ENCODE measurements at regions not wholly inside any gene's neighbourhood (a gene's known extent, or its start where the extent isn't known, plus 50 kb on each side); places are given as distances from the start of the nearest gene placed in this dataset.
"Not testable (repeated sequence)": the region's sequence is repeated elsewhere in the genome, so short reads cannot be mapped to it uniquely, and the experiment has no call there.

DNA sequence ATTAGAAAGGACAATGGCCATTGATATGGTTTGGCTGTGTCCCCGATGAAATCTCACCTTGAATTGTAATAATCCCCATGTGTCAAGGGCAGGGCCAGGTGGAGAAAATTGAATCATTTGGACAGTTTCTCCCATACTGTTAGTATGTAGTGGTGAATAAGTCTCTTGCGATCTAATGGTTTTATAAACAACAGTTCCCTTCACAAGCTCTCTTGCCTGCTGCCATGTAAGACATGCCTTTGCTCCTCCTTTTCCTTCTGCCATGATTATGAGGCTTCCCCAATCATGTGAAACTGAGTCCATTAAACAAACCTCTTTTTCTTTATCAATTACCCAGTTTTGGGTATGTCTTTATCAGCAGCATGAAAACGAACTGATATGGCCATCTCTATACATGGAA lies 302.7 kb downstream of the SFMBT2 start:
- no peak for DNase-seq

DNA sequence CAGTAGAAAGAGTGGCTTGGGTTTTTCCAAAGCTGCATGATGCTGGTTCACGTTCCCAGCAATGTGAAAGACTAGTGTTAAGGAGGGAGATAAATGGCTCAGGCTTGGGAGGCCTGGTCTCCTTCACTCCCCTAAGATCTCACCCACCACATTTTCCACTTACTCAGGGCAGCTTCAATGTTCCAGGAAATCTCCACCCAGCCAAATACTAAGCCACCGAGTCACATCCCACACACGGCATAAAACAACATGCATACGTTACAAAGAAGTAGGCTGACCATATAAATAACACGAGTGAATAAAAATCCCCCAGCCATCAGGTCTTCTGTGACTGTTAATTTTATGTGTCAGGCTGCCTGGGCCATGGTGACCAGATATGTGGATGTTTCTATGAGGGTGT lies 303.5 kb downstream of the SFMBT2 start:
- DNase-seq: no peak

DNA sequence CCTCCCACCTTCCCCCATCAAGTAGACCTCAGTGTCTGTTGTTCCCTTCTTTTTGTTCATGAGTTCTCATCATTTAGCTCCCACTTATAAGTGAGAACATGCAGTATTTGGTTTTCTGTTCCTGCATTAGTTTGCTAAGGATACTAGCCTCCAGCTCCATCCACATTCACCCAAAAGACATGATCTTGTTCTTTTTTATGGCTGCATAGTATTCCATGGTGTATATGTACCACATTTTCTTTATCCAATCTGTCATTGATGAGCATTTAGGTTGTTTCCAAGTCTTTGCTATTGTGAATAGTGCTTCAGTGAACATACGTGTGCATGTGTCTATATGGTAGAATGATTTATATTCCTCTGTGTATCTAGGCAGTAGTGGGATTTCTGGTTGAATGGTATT lies 306.5 kb downstream of the SFMBT2 start:
- DNase-seq: not testable (repeated sequence)

DNA sequence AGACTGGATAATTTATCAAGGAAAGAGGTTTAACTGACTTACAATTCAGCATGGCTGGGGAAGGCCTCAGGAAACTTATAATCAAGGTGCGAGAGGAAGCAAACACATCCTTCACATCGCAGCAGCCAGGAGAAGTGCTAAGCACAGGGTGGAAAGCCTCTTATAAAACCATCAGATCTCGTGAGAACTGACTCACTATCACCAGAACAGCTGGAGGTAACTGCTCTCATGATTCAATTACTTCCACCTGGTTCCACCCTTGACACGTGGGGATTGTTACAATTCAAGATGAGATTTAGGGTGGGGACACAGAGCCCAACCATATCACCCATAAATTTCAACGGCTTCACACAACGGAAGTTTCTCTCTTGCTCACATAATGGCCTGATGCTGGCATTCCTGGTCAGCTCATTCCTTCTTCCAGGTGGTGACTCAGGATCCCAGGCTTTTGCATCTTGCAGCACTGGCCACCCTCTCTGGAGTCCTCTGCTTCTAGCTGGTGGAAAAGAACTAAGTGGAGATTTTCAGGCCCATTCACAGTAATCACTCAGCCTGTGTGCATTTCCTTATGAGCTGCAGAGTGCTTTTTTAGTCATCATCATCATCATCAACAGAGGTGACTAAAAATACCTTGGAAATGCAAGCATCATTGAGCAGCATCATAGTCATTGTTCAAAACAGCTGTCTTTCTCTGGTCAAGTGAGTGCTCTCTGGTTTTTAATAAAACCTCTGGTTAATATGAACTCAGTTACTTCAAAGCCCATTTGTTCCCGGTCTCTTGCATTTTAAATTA lies 308.1 kb downstream of the SFMBT2 start:
- DNase-seq: no peak

DNA sequence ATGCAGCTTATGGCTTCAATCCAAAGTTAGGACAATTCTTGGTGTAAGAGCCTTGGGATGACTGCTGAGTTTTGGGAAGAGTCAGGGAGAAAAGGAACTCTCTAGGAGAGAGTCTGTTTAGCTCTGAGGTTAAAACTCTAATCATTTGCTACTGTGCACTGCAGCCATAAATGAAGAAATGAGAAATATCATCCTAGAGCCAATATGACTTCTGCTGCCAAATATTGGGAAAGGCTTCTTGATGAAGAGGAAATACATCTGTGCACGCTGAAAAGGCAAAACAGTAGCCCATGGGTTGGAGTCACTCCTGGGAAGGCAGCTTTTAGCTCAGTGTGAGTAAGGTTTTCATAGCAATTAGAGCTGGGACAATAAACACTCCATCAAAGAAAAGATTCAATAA lies 308.8 kb downstream of the SFMBT2 start:
- DNase-seq: no peak

DNA sequence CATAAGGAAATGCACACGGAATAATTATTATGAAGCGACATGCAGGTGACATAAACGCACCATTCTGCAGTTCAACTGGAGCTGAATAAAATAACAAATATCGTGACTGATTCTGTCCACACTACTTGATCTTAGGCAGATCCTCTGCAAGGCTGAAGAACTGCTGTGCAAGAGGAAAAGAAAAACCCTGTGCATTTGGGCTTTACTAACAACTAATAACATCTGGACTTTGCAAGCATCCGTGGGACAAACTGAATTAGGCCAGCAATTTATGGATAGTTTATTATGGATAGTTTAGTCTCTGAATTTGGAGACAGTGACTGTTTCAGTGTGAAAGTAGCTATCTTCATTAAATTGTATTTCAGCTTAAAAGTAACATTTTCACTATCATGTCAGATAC lies 309.4 kb downstream of the SFMBT2 start:
- no peak for DNase-seq

DNA sequence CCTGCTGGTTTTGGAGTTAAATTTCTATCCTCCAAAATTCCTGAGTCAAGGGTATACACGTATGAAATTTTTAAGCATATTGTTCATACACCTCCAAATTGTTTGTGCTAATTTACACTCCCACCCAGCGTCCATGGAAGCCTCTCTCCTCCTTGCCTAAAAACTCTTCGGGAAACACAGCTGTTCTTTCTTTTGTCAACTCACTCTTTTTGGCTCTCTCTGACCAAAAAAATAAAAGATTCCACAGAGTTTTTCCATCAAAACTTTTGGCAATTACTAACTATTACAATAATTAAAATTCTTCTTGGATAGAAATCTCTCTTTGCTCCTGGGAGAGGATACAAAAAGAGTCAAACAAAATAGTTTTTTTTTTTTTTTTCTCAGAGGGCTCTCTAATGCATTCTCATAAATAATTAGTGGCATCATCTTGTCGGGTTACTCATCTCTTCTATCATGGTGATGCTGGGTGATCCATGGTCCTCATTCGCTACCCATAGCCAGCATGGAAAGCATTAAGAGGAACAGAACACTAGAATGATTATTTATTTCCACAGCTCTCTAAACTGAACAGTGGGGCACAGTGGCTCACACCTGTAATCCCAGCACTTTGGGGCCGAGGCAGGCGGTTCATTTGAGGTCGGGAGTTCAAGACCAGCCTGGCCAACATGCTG lies 310.7 kb downstream of the SFMBT2 start:
- no peak for DNase-seq

DNA sequence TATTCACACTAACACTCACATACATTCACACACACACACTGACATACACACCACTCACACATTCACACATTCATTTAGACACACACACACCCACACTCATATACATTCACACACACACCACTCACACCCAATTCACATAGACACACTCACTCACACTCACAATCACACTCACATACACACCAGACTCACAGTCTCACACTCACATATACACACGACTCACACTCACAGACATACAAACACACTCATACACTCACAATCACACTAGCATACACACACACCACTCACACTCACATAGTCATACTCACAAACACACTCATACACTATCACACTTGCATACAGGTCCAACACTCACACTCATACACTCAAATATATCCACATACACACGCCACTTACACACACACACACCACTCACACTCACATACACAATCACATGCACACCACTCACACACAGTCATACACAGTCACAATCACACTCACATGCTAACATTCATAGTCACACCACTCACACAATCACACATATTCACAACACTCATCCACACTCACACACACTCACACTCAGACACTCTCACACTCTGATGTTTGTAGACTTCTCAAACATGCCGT lies 312.6 kb downstream of the SFMBT2 start:
- no peak for DNase-seq

DNA sequence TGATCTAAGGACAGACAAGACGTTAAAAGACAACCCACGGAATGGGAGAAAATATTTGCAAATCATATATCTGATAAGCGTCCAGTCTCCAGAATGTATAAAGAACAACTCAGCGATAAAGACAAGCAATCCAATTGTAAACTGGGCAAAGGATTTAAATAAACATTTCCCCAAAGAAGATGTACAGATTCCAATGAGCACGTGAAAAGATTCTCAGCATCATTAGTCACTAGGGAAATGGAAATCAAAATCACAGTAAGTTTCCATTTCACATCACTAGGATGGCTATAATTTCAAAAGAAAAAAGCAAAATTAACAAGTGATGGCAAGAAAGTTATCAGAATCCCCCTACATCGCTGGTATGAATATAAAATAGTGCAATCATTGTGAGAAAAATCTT lies 316.1 kb downstream of the SFMBT2 start:
- no peak for DNase-seq

DNA sequence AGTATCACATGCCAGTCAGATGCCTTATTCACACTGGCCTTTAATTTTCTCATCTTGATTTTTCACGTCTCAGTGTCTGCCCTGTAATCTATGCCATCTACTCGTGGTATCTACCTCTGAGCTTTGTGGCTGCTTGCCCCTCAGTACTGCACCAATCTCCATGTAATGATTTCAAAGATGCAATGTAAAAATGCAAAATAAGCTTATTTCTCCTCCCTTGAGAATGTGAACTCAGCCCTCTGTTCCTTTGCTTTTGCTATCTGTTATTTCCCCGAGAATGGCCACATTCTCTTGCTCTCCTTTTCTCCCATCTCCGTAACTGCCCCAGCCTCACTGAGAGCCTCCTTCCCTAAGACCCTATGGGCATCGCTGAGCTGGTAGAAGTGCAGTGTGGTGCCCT lies 317.5 kb downstream of the SFMBT2 start:
- no peak for DNase-seq

DNA sequence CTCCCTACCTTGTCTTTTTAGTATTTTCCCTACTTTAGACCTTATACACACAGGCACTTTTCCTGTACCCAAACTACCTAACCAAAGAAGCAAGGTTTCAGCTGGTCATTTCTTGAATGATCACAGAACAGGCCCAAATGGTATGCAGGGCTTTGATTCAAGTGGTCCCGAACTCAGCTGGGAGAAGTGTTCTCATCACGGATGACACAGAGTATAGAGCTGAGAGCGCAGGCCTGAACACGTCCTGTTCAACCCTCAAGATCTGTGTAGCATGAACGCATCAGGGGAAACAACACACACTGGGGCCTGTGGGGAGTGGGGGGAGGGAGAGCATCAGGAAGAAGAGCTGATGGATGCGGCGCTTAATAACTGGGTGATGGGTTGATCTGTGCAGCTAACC lies 318.2 kb downstream of the SFMBT2 start:
- DNase-seq: no peak

DNA sequence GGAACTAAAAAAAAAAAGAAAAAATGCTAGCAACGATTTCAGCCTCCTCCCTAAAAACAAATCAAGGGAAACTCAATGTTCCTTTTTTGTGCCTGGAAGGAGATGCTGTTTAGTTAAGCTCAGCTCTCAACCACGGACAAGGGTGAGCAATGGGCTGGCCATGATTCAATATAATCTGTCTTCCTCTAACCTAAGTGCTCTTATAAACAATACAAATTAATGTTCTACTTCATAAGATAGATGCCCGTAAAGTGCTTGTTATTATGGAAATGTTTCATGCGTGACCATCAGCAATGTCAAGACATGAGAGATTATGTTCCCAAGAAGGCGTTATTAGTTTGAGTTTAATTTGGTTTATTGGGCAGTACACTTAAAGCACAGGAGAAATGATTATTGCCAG lies 320.3 kb downstream of the SFMBT2 start:
- no peak for DNase-seq

DNA sequence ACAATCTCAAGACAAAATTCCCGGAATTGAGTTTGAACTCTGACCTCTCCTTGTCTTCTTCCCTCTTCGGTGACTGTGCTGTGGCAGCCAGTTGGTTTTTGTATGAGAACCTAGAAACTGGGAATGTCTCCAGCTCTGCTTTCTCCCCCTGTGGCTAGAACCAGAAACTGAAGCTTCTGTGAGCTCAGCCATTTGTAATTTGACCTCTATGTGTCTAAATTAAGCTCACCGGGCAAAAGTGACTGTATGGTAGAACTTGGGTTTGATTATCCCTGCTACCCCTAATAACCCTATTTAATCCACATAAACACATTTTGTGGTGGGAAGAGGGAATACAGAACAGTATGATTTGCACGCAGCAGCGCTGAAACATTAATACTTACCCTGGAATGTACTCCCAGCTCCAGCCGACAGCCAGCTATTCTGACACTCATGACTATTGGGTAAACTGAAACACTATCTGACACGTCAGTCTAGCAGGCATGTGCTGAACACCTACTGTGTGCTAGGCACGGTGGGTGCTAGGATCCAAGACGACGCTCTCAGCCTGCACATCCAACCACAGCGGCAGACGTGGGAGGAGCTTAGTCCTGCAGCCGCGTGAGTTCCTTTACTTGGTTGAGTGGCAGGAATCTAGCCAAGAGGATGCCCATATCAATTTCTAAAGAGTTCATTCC lies 324.8 kb downstream of the SFMBT2 start:
- no peak for DNase-seq

DNA sequence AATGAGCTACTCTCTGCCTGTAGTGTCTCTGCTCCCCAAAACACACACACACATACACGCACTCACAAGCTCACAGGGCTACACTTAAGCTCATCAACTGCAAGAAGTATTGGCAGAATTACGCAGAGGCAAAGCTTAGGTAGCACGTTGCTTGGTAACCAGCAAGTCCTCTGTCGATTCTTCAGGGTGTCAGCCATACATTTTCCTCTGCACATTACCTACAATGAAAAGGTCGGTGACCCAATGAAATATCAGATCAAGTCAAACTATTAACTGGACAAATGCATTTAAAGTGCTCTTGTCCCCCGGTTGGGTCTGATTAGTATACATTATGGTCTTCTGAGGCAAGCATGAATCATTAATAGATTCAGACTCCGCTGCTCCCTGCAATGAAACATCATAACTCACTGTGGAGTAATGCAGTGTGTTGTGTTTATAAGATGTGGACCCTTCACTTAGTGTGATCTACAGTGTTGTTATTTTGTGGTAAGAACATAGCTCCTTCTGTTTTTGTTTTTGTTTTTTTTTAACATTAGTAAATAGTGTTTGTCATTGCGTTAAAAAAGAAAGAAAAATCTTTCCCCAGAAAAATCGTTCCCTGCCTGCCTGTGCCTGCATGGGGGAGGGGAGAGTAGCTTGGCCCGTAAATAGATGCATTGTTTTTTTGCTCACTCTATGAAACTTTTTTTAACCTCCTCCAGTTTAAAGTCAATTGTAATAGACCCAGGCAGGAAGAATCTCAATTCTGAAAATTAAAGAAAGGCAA lies 325.5 kb downstream of the SFMBT2 start:
- no peak for DNase-seq

DNA sequence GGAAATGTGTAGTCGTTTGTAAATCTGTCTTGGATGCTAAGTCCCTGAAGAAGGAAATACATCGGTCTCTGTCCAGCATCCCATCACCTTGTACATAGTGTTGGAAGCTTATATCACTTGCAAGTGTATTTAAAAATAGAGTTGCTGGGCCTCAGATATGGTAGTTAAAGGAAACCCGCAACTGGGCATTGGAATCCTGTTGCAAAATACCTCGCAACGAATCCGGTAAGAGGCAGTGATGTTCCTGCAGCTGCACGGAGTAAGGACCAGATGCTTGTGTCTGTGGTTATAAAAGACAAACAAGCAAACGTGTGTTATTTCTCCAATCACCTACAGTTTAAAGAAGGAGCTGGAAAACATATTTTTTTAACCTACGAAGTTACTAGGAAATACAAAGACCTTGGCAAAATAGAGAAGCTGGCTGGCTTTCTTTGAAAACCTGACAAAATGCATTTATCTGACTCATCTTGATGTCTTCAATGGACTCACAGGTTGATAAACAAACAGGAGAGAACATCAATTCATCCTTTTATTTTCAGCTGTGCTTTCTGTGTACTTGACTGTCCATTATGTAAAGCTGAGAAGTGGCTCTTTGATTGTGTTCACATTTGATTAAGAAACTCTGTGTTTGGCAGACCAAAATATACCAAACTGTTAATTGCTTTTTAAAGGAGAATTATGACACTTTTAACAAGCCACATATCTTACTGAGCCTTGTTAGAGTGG lies 326.4 kb downstream of the SFMBT2 start:
- DNase-seq: no peak

DNA sequence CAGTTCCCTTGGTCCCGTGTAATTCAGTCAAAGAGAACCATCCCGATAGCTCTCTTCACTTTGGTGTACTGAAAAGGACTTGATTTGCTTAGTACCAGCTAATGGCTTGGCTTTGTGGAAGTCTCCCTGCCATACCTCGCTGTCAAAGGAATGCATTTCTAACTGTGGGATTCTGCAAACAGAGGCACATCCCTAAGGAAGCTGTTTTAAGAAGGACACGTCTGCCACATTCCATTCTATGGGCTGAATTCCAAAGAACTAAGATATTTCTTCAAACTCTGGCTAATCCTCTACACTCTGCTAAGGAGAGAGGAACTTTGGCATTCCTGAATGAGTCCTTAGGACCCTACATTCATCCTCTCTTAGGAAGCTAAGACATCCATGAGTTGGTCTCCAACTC lies 327.9 kb downstream of the SFMBT2 start:
- DNase-seq: no peak

DNA sequence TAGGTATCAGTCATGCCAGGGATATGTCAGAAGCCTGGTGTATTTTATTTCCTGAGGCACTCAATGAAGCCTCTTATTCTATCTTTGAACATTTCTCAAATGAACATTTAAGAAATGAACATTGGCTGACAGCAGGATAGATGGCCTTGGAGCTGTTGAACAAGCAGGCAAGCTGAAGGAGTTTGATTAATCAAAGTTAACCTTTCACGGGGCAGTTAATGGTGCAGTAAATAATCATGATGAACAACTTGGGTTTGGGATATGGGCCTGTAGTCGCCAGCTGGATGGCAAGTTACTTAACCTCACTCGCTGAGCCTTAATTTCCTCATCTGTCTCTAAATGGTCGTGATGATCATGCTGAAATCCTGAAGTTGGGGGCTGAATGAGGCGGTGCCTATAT lies 333.0 kb downstream of the SFMBT2 start:
- no peak for DNase-seq

DNA sequence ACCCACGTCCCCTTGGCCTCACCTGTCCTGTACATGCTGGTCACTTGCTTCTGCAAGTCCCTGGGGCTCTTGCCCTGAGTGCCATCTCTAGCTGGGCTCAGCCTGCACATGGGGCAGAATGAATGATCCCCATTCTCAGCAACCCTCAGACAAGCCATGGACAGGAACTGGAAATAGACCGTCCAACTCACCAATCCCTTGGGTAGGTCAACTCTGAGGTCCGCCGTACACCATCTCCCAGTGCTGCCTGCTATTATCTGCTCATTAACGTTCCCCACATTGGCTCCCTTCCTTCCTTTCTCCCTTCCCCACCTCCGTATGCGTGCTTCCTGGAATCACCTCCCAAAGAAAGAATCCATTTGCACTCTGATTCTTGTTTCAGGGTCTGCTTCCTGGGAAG lies 335.0 kb downstream of the SFMBT2 start:
- no peak for DNase-seq

DNA sequence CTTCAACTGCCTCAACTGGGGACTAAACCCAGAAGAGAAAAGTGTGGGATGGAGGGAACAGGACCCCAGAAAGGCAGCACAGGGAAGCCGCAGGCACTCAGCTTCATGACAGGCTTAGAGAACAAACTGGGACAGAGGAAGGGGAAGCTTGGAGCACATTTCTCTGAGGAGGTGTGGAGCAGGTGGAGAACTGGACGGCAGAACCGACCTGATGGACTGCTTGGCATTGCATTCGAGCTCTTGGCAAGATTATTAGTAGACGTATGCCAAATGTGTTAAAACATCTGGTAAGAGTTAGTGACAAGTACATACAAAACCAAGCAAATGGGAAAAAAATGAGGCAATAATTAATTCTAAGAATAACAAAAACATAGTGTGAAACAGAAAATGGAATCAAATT lies 335.7 kb downstream of the SFMBT2 start:
- no peak for DNase-seq

DNA sequence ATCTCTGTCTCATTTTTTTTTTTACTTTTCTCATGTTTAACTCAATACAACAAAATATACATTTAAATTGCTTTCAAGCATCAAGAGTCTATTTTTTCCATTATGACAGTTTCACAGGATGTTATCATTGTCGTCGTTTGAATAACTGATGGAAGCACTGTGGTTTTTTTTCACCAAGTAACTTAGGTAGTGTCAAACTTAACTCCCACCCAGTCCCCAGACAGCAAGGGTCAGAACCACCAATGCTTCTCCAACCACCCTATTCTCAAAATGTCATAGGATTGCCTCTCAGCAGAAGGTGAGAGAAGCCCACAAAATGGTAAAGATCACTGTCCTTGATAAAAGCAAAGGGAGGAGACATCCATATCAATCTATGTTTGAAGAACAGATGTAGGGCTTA lies 339.4 kb downstream of the SFMBT2 start:
- DNase-seq: no peak

DNA sequence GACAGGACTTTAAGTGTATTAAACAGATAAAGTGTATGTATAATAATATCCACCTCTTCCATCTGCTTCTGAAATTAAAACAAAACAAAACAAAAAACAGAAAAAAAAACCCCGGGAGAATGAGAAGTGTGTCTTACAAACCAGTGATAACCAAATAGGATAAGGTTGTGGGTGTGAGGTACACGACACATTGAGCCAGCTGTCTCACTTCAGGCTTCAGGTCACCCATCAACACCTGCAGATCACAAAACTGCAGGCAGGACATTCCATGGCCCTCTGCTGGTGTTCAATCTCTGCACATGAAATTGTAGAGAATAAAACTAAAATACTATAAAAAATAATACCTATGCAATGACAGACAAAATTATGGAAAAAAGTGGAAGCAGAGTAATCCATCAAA lies 339.9 kb downstream of the SFMBT2 start:
- no peak for DNase-seq

DNA sequence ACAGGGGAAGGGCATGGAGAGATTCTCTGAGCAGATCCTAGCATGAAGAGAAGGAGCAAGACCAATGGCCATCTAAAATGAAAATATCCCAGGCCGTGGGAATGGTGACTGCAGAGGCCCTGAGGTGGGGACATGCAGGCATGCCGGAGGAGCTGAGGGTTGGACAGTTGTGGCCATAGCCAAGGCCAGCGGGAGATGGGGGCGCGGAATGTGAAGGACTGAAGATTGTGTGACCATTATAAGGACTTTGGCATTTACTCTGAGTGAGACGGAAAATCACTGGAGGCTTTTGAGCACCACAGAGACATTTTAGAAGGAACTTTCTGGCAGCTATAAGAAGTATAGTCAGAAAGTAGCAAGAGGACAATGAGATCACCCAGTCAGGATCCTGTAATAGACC lies 341.1 kb downstream of the SFMBT2 start:
- no peak for DNase-seq
